GM11168 (cell line): ENCODE measurements at regions not wholly inside any gene's neighbourhood (a gene's known extent, or its start where the extent isn't known, plus 50 kb on each side); places are given as distances from the start of the nearest gene placed in this dataset.
"Not testable (repeated sequence)": the region's sequence is repeated elsewhere in the genome, so short reads cannot be mapped to it uniquely, and the experiment has no call there.

Source experiments
- in situ Hi-C: fragments of 300-500 bp; cut with MboI; formaldehyde crosslinking; loops from one replicate; pipeline ENCODE4 v1.12.0; 2022; ENCODE audit warnings: low sequenced_read_pairs; ENCODE audit not compliant: unreplicated experiment

DNA sequence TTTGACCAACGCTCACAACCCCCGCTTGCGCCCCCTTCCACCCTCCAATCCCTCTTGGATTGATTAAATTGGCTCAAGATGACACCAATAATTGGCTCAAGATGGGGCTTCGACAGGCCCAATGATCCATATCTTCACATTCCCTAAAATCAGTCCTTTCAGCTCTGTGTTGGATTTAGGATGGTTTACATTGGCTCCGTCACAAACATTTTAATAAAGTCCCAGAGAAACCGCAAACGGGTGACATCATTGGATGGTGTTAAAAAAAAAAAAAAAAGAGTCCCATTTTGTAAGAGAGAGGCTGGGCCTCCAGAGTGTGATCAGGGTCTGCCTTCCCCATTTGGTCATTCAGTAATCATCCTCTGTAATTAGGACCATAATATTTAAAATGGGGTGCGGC is 113.4 kb upstream of the MRPS22 start:
- in situ Hi-C loops: no loop called here

DNA sequence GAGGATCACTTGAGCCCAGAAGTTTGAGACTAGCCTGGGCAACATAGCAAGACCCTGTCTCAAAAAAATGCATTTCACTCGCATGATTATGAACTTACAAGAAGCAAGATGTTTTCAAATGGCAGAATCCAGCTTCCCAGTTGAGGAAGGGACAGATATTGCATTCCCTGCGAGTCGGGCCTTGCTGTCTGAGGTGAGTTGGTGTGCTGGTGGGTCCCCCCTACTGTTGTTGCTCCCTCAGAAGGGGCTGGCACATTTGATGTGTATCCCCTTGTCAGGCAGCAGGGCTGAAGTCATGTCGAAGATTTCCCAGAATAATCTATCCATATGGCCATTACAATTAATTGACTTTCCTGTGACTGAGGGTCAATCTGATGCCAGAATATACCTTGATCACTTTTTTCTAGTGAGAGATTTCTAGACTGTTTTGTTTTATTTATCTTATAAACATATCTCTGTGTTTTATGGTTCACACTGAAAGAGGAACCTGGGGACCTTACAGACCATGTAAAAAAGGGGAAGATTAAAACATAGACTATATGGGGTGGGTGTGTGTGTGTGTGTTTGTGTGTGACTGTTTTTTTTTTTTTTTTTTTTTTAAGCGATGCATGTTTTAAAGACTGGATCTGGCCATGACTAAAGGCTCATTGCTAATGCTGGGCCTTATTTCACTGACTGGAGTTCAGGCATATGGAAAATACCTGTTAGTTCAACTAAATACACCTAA is 112.1 kb upstream of the MRPS22 start:
- in situ Hi-C loops: no loop called here

DNA sequence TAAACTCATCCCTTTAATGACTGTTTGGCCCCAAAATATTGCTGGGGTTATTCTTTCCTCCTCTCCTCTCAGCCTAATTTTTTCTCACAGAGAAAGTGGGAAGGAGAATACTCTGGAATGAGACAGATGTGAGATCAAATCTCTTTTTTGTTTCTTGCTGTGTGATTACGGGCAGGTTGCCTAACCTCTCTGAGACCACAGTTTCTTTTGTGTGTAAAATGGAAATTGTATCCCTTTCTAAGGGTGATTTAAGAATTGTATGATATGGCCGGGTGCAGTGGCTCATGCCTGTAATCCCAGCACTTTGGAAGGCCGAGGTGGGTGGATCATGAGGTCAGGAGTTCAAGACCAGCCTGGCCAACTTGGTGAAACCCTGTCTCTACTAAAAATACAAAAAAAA is 111.5 kb upstream of the MRPS22 start:
- in situ Hi-C loops: not testable (repeated sequence)

DNA sequence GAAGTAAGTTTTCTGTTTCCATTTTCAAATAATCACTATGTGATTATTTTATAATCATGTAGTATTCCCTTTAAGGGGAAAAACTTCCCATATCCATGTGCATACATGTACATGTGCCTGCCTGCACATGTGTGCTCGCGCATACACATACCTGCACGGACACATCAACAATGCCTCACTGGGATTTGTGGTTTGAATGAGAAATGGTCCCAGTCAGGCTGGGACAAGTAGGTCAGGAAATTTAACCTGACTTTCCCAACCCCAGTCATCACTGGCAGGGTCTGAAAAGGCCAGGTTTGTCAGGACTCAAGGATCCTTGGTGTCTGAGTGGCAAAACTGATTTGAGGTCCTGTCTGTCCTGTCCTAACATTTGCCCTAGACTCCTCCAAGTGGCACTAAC is 109.3 kb upstream of the MRPS22 start:
- in situ Hi-C loops: no loop called here

DNA sequence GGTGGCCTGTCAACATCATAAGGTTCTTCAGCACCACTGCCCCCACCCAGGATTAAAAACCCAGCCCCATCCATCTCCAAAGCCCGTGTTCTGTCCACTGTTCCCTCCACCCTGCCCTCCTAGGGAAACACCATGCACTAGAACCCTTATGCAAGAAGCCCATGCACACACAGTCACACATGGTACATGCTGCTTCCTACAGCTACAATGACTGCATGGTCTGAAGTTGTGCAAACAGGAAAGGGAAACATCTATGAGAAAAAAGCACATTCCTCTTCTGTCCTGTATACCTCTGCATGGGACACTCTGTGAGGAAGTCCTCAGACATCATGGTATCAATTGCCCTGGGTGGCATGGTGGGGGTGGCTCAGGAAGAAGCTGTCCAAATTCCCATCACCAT is 108.6 kb upstream of the MRPS22 start:
- in situ Hi-C loops: no loop called here

DNA sequence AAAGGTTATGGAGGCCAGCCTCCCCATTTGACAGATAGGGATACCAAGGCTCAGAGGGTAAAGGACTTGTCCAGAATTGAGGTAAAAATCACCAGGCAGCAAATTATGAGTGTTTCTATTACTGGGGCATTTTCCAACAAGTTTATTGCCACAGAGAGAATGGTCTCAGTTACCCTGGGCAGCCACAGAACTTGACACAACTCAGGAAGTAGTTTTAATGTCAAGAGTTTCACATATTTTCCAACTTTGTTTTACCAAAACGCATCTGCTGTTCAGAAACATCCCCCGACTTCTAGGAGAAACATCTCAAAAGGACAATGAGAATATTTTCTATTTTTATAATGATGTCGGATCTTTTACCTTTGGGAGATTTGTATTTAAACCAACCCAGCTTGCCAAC is 107.5 kb upstream of the MRPS22 start:
- in situ Hi-C loops: no loop called here

DNA sequence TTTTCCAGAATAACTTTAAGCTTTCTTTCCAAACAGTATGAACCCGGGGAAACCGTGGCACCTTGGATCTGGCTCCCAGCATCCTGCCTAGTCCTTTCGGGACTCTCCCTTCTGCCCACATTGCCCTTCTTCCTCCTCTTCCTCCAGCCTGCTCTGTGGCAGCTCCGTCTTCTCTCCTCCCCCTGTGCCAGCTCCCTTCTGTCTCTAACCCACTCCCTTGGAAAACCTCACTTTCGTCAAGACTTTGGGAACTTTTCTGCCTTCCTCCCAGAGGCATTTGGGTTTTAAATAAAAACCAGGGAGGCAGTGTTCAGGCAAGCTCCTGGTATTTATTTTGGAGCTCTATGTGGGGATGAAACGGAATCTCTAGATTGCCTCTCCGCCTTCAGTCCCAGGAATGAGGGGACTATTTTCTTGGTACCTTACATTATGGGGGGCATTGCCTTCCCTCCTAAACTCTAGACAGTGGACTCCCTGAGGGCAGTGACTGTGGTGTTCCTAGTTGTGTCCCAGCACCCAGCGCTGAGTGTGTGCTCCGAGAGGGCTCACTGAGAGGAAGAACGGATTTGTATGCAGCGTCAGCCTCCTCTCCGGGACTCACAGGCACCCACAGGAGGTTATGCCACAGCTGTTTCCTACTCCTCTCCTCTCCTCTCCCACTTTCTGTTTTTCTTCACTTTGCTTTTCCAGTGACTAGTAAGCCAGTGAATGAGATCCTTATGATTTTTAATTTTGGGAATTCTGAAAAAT is 105.4 kb upstream of the MRPS22 start:
- in situ Hi-C loops: no loop called here

DNA sequence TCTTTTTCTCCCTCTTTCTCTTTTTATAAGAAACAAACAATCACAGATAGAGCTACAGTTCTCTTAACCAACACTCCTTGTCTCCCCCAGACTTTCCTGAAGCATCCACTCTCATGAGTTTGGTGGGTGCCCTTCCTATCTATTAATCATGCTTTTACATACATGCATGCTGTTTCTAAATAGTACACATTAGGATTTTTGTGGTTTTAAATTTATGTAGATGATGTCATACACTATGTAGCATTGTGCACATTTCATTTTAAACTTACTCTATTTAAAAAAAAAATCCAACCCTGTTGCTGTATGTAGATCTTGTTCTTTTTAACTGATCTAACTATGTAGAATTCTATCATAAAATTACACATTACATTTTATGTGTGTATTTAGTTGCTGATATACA is 104.3 kb upstream of the MRPS22 start:
- in situ Hi-C loops: no loop called here

DNA sequence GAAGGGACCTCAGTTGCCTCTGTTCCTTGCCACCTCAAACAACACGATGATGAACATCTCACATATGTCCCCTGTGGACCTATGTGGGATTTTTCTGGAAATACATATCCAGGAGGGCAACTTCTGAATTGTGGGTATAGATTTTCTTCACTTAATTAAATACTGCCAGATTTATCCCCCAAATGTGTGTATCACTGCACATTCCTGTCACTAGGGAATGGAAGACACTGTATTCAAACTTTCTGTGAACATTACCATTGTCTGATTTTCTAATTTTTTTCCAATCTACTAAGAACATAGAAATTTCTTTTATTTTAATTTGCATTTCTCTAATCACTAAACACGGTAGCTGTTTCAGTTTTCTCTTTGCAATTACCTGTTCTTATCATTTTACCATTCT is 102.0 kb upstream of the MRPS22 start:
- in situ Hi-C loops: no loop called here

DNA sequence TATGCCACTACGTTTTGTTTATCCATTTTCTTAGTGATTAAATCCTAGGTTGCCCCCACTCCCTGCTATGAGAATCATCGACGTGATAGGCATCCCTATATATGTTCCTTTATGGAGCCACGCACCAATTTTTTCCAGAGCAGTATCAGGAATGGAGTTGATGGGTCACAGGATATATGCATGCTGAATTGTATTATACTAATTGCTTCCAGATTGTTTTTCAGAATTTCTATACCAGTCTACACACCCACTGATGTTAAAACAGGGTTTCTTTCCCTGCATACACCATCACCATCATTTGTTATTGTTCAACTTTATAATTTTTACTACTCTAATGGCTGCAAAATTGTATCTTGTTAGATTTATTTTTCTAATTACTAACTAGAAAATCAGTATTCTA is 100.1 kb upstream of the MRPS22 start:
- in situ Hi-C loops: no loop called here

DNA sequence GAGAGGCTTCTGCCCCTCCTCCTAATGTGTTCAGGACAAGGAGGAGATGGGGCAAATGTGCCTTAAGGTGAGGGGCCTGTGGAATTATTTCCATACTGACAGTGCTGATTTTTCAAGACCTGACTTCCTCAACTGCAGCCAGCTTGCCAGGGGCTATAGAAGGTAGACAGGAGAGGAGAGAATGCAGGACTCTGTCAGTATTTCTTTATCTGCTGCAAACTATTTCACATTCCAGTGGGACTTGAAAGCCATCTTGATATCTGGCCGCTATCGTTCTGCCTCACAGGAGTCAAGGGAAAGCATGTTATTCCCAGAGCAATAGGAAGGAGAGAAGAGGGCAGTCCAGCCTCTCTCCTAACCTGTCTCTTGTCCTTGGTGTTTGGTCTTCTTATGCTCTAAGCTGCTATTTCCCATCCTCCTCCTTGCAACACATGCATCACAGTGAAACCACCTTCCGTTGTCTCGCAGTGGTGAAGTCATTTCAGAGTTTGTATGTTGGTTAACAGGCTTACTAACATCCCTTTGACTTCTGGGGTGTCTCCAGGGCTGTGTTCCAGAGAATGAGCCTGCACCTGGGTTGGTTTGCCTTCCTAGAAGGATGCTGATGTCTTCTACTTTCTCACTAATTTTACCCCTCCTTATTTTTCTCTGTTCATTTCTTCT is 95.1 kb upstream of the MRPS22 start:
- in situ Hi-C loops: no loop called here

DNA sequence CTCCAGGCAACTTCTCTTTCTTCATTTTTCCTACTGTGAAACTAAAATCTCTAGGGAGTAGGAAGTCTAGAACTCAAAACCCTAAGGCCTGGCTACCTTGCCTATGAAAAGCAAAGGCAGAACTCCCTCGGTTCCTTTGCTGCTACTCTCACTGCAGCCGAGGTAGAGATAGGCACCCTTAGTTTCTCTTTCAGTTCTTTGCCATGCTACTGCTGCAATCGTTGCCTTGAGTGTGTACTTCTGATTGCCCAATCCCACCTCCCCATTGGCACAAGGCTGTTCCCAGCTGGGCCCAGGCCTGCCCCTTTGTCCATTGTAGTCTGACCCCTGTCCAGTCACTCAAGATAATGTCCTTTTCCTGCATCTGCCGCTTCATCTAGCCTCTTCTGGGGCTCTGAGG is 92.3 kb upstream of the MRPS22 start:
- in situ Hi-C loops: no loop called here

DNA sequence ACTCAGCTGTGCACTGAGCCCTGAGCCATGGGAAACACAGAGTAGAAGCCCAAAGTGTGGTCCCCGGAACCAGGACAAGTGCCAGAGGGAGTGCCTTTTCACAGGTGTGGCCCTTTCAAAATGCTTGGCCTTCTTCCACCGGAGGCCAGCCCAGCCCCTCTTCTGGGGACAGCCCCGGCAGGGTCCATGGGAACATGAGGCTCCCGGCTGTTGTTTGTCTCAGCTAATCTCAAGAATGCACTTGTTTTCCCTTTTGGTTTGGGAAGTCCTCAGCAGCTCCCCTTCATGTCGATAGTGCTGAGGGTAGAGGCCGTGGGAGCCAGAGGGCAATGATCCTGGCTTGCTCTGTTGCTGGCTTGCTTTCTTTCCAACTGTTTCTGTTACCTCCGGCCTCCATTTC is 91.1 kb upstream of the MRPS22 start:
- in situ Hi-C loops: no loop called here

DNA sequence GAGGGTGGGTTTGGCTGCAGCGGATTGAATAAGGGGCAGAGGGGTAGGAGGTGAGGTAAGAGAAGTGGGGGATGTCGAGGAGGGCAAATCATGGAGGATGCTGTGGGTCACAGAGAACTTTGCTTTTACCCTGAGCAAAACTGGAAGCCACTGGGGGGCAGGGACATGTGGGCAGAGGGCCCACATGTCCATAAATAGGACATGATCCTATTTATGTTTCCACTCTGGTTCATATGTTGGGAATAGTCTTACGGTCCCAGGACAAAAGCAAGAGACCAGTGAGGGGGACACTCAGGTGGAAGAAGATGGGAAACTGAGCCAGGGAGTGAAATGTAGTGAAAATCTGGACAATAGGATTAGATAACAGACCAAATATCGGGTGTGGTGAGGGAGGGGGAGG is 85.5 kb upstream of the MRPS22 start:
- in situ Hi-C loops: no loop called here

DNA sequence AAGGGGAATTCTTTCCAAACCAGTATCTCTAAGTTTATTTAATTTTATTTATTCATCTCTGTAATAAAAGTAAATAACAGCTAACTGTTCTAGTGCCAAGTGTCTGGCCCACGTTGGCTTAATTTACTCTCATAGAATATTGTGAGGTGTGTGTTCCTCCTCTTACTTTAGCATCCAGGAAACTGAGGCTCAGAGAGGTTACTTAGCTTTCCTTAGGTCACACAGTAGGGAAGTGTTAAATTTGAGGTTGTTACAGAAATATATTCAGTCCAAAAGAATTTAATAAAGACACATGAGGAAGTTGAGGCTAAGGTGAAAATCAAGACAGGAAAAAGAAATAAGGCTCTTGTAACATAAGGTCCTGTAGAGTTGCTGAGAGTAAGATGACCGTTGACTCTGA is 84.4 kb upstream of the MRPS22 start:
- in situ Hi-C loops: no loop called here

DNA sequence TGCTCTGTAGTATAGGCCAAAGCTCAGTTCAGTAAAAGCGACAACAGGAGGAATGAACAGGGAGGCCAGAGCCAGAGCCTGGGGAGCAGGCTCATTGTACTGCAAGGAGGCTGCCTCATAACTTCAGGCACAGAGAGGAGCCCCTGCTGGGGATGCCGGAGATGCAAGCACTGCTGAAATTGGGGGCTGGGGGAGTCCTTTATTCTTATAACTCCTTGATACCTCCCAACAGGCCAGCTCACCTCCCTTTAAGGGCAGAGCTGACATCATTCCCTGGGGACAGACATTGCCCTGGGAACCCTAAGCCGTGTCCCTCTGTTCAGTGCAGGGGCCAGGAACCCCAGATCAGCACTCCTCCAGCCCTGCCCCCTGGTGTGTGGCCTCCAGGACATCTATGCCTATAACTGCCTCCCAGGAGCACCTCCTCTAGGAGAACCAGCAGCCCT is 83.8 kb upstream of the MRPS22 start:
- in situ Hi-C loops: no loop called here

DNA sequence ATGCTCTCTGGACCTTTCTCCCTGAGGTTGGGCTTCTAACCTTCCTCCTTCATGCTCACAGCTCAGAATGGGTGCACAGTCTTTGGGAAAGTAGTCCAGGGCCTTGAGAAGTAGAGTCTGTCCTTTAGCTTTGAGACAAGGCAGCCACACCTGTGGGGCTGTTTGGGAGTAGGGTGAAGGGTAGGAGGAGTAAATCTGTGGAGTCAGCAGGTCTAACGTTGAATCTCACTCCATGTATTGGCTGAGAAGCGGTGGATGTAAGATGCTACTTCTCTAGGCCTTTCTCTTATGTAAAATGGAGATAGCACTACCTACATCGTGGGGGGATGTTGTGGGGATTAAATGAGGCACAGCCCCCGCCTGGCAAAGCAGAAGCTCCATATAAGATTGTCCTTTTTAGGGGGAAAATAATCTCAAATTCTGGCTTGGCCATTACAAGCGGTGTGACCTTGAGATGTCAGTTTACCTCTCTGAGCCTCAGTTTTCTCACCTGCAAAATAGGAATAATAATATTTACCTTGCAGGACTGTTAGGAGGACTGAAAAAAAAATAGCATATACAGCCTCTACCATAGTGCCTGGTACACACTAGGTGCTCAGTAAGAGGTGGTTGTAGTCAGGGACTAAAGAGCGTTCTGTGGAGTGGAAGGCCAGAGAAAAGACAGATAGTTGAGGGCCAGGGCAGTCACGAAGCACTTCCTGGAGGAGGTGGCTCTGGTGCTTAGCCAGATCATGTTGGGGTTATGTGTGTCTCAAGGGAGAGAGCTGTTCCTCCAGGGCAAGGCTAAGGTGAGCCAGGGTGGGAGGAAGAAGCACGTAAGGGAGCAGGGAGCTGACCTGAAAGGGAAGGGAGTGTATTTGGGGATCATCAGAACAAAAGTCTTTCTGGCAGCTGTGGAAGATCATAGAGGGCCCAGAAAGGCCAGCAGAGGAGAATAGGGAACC is 82.8 kb upstream of the MRPS22 start:
- in situ Hi-C loops: no loop called here

DNA sequence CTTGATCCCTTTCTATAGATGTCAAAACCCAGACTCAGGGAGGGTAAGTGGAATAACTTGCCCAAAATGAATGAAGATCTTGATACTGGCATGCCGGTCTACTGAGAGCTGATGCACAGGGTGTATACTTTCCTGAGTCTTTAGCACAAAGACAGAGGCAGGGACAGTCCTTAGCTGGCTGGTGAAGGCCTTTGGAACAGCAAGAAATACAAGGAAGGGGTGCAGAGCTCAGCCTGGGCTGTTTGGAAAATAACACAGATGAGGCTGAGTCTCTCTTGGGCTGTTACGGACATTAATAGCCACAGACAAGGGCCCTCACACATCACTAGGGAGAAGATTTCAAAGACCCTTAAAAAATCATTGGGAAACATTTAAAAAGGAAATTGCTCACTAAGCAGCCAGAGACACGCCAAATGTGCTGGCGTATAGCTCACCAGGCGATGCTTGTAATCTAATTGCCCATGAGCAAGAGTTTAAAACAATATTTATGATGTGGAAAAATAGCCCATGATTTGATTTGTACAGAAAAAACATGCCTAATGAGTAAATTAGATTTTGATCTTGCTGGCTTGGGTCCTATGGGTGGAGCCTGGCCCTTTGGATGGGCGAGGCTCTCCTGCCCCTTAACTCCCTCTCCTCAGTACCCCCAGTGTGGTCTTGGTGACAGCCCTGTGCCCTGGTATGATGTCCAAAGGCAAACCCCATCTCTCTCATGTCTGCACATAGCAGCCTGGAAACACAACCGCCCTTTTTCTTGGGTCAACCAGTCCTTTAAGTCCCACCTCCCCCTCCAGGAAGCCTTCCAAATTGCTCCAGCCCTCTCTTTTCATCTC is 81.8 kb upstream of the MRPS22 start:
- in situ Hi-C loops: no loop called here

DNA sequence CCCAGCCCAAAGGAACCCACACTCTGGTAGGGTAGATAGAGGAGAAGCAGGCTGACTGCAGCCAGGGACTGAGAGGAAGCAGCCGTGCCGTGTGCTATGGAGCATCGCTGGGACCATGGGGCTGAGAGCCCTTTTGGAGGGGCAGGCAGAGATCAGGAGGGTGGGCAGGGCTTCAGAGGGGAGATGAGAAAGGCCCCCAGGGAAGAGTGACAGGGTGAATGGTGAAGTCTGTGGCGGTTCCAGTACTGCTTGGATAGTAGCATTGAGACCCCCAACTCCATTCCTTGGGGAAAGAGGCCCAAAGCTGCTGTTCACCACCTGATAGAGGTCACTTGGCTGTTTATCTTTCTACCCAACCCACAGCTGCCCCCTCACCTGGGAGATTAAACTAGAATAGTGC is 80.0 kb upstream of the MRPS22 start:
- in situ Hi-C loops: no loop called here

DNA sequence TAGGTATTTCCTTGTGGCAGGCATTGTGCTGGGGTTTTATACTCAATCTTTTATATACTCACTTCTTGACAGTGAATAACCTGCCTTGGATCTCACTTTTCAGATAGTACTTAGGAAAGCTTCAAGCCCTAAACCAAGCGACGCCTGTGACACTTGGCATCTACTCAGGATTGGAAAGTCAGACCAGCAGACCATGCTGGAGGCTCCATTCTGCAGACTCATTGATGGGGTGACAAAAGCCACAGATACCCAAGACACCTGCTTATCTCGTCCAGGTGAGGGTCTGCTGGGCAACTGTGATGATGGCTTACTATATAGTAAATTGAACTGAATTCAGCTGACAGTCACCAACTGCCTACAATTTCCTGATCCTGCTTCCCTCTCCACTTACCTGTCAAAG is 79.4 kb upstream of the MRPS22 start:
- in situ Hi-C loops: no loop called here
